ENCODE measurements at regions not wholly inside any gene's neighbourhood (a gene's known extent, or its start where the extent isn't known, plus 50 kb on each side); places are given as distances from the start of the nearest gene placed in this dataset.

DNA sequence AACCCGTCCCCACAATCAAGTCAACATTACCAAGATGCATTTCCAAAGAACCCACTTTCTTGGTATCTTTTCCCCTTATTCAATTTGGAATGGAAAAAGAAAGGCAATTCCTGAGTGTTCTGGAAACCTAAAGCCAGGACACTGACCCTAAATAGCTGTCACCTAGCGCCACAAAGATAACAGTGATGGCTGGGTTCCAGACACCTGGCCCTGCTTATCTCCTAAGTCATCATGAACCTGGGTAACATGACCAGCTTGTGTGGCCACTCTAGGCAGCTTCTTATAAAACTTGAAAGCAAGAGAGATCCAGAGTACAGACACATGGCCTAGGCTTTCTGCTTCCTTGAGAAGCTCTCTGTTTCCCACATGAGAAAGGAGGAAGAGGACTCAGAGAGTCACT is 95.4 kb downstream of the BOD1L2 start:
- Mint-ChIP-seq H3K9me3 (no peaks in the 10 kb centered on the region), H3K27ac (ENCODE audit: unreplicated experiment) (no peak overlapping the region), H3K27me3 (ENCODE audit: low read depth) (peaks cover 10% of the 10 kb centered on the region), H3K4me3 (no peak overlapping the region), H3K36me3 (ENCODE audit: low read depth) (no peaks in the 10 kb centered on the region), H3K4me1 (no peaks in the 10 kb centered on the region)
- TF ChIP-seq, protein P1, sequence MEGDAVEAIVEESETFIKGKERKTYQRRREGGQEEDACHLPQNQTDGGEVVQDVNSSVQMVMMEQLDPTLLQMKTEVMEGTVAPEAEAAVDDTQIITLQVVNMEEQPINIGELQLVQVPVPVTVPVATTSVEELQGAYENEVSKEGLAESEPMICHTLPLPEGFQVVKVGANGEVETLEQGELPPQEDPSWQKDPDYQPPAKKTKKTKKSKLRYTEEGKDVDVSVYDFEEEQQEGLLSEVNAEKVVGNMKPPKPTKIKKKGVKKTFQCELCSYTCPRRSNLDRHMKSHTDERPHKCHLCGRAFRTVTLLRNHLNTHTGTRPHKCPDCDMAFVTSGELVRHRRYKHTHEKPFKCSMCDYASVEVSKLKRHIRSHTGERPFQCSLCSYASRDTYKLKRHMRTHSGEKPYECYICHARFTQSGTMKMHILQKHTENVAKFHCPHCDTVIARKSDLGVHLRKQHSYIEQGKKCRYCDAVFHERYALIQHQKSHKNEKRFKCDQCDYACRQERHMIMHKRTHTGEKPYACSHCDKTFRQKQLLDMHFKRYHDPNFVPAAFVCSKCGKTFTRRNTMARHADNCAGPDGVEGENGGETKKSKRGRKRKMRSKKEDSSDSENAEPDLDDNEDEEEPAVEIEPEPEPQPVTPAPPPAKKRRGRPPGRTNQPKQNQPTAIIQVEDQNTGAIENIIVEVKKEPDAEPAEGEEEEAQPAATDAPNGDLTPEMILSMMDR (conservative IDR thresholded peaks at IDR 0.05) = no peak
- DNase-seq (ENCODE audit: low read depth, low spot score) = no peak

- H3K4me1 Mint-ChIP-seq = peaks cover 6% of the 10 kb centered on the region
- no peaks in the 10 kb centered on the region for H3K9me3 Mint-ChIP-seq
- H3K27ac Mint-ChIP-seq (ENCODE audit: unreplicated experiment) = no peak overlapping the region
- peaks cover 10% of the 10 kb centered on the region for H3K27me3 Mint-ChIP-seq (ENCODE audit: low read depth)
- no peak for DNase-seq (ENCODE audit: low read depth, low spot score)
- H3K4me3 Mint-ChIP-seq = no peak overlapping the region
- H3K36me3 Mint-ChIP-seq (ENCODE audit: low read depth) = no peaks in the 10 kb centered on the region
- TF ChIP-seq, protein P1 (conservative IDR thresholded peaks at IDR 0.05) = no peak
Observed at GRCh38 chr18:57243624-57244179, 96.8 kb downstream of the BOD1L2 start.

GRCh38 chr18:57249179-57249578 is 102.3 kb downstream of the BOD1L2 start:
- H3K27ac Mint-ChIP-seq (ENCODE audit: unreplicated experiment) = no peak overlapping the region
- TF ChIP-seq, protein P1 (conservative IDR thresholded peaks at IDR 0.05) = no peak
- DNase-seq (ENCODE audit: low read depth, low spot score) = peak; percentile 16
- H3K27me3 Mint-ChIP-seq (ENCODE audit: low read depth) = no peaks in the 10 kb centered on the region
- H3K4me1 Mint-ChIP-seq = peaks cover 19% of the 10 kb centered on the region
- H3K4me3 Mint-ChIP-seq = no peak overlapping the region
- no peaks in the 10 kb centered on the region for H3K9me3 Mint-ChIP-seq
- H3K36me3 Mint-ChIP-seq (ENCODE audit: low read depth) = no peaks in the 10 kb centered on the region

DNA sequence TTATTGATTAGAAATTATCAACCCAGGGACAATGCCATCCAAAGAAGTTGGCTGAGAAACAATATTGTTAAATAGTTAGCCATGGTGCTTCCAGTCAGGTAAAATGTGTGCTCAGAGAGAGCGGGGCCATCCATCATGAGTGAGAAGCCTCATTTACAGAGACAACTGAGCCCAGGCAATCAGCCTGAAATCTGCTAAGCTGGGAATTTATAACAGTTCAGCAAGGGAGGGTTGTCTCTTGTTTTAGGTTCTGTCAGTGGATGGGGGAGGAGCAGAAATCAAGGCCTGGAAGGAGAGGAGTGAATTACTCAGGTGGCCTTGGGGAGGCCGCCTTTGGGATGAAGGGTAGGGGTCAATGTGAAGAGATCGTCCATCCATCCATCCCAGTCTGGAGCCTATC is 102.5 kb upstream of the ST8SIA3 start:
- Mint-ChIP-seq H3K27me3 (ENCODE audit: low read depth) (no peaks in the 10 kb centered on the region), H3K36me3 (ENCODE audit: low read depth) (no peaks in the 10 kb centered on the region), H3K4me1 (peaks cover 19% of the 10 kb centered on the region), H3K27ac (ENCODE audit: unreplicated experiment) (no peak overlapping the region), H3K4me3 (no peak overlapping the region), H3K9me3 (no peaks in the 10 kb centered on the region)
- no peak for DNase-seq (ENCODE audit: low read depth, low spot score)
- TF ChIP-seq, protein P1 (conservative IDR thresholded peaks at IDR 0.05) = no peak

DNA sequence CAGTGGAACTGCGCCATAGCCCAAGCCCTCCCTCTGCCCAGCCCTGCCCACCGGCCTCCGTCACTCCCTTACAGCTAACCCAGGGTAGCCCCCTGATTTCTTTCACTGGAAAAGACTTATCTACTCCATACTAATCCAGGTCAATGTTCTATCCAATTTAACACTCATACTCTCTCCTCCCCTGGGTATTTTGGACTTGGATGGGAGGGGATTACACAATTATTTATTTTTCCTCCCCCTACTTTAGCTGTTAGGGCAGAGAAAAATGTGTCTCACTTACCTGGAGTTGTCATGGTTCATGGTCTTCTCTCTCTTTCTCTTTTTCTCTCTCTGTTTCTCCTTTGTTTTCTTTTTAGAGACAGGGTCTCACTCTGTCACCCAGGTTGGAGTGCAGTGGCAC is 100.6 kb upstream of the ST8SIA3 start:
- no peak for DNase-seq (ENCODE audit: low read depth, low spot score)
- TF ChIP-seq, protein P1 (conservative IDR thresholded peaks at IDR 0.05) = no peak
- H3K27me3 Mint-ChIP-seq (ENCODE audit: low read depth) = no peaks in the 10 kb centered on the region
- H3K4me3 Mint-ChIP-seq = no peak overlapping the region
- no peaks in the 10 kb centered on the region for H3K9me3 Mint-ChIP-seq
- no peak overlapping the region for H3K27ac Mint-ChIP-seq (ENCODE audit: unreplicated experiment)
- peaks cover 19% of the 10 kb centered on the region for H3K4me1 Mint-ChIP-seq
- no peaks in the 10 kb centered on the region for H3K36me3 Mint-ChIP-seq (ENCODE audit: low read depth)
